ENCODE measurements at regions not wholly inside any gene's neighbourhood (a gene's known extent, or its start where the extent isn't known, plus 50 kb on each side); places are given as distances from the start of the nearest gene placed in this dataset.

DNA sequence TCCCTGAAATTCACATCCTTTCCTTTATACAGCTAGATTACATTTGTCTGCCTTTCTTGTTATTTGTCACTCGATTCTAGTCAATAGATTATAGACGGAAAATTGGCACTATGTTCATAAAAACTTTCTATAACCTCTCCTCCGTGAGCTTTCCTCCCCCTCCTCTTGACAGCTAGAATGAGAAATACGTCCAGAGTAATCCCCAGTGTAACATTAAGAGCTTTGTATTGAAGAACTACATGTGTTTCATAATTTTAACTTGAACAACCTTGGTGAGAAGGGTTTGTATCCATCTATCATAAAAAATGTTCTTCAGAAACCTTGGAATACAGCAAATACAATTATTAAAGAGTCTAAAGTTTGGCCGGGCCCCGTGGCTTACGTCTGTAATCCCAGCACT is 1707.4 kb downstream of the PCDH7 start:
- TF ChIP-seq CTCF (IDR thresholded peaks at IDR 0.05) = no peak
- no peak for TF ChIP-seq POLR2A (IDR thresholded peaks at IDR 0.05)
- TF ChIP-seq POLR2AphosphoS5 (IDR thresholded peaks at IDR 0.05) = no peak
